ENCODE measurements at regions not wholly inside any gene's neighbourhood (a gene's known extent, or its start where the extent isn't known, plus 50 kb on each side); places are given as distances from the start of the nearest gene placed in this dataset.

DNA sequence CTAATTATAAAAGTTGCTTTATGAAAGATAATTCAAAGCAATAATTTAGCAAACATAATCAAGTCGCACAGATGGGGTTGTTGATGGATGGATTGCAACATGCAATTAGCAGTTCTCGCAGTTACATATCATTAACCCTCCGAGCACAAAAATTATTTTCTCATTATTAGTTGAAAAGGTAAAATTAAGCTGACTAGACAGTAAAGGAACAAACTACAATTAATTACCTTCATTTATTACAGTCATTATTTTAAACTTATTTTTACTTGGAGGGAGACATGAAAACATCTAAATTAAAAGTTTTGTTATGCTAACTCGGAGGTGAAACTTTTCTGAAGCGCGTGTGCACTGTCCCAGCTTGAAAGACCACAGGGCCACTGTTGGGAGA, 146.9 kb downstream of the PHETA1 start:
- DNase-seq (ENCODE audit: low spot score) = no peak

DNA sequence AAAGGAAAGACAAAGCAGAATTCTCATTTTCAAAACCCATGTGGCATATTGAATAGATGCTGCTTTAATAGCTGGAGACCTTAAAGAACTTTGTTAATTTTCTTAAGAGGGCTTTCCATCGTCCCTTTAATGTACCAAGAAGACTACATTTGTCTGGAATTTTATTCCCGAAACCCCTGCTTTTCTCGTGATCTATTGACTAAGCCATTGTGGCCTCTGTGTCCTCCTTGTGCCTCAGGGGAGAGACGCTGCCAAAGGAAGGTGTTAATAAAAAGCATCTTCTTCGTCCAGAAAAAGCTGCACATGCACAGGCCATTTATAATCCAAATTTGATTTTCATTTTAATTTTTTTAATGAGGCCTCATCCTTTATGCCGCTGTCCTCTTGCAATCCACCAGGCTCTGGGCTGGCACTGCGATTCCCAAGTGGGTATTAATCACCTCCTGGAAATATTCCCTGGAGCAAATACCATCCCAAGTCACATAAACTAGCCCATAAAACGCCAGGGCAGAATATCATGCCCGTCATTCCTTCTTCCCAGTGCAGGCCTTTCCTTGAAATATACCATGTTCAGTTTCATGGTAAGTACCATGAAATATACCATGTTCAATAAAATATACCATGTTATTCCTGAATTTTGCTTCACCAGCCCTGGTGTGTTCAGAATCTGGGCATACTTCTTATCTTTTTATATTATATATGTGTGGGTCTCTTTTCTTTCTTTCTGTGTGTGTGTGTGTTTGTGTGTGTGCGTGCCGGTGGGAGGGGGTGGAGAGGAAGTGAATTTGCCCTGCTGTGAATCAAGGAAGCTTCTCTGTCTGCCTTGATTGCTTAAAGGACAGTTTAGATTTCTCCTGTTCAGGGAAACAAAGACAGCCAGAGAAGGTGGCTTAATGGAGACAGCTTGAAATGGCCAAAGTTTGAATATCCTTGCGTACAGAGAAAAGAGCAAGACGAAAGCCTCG, 147.6 kb downstream of the PHETA1 start:
- no peak for DNase-seq (ENCODE audit: low spot score)

DNA sequence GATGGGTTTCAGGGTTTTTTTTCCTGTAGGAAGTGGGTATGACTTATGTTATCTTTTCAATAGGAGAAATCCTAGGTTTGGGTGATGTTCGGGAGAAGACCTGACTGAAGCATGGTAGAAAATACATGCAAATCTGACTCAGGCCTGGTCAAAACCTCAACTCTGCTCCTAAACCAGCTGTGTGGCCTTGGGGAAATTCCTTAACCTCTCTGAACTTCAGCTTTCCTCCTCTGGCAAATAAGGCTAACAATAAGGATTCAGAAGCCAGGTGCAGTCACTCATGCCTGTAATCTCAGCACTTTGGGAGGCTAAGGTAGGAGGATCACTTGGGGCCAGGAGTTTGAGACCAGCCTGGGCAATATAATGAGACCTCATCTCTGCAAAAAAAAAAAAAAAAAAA, 148.5 kb downstream of the PHETA1 start:
- no peak for DNase-seq (ENCODE audit: low spot score)

DNA sequence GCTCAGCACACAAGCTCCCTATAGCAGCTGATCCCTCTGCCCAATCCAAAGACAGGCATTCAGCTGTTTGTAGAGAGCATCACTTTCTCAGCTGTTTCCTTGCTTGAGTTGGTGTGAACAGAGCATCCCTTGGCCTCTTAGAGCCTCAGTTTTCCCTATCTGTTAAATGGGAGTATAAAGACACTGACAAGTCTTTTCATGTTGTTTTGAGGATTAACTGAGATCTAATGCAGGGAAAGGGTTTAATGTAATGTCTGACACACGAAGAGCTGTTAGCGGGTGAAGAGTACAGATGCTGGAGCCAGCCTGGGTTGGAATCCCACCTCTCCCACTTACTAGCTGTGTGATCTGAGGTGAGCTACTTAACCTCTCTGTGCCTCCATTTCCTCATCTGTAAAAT, 149.5 kb downstream of the PHETA1 start:
- no peak for DNase-seq (ENCODE audit: low spot score)

DNA sequence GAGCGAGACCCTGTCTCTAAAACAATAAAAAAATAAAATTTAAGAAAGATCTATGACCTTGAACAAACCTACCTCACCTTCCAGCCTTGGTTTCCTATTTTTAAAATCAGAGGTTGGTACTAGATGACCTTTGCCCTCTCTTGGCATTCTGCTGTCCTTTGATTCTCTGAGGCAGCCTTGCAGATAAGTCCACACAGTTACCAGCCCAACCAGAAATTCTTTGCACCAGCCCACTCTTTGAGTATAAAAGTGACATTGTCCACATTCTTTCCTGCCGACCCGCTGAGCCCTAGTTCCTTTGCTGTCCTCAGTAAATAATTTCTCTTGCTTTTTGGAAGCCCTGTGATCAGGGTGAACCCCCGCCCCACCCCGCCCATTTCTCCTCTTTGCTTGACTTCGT, 150.4 kb downstream of the PHETA1 start:
- no peak for DNase-seq (ENCODE audit: low spot score)

DNA sequence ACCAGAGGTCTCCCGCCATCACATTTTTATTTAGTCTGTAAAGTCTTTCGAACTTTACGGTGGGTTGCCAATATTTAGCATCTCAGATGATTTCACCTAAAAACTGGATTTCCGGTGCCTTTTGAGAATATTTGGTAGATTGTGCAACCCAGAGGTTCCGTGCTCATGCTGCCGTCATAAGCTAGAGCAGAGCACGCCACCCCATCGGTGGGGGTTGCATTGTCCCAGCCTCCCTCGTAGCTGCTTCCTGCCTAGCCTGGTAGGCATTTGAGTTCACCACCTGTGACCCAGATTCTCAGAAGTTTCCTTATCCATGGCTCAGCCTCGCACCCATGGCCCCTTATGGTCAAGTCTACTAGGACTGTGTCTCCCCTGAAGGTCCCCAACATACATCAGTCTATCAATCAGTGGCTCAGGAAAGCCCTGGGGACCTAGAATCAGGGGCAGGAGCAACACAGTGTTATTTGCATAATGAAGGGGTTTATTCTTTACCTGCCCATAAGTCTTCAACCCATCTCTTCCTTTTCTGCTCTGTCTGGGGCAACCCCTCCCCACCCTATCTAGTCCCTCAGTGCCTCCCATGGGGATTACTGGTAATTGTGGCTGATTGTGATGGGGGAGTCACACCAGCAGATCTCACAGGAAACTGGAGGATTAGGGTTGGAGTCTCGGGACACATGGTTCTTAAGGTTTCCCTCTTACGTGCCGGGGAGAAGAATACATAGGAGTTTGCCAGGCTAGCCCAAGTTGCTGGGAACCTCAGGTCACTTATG, 152.3 kb downstream of the PHETA1 start:
- no peak for DNase-seq (ENCODE audit: low spot score)

DNA sequence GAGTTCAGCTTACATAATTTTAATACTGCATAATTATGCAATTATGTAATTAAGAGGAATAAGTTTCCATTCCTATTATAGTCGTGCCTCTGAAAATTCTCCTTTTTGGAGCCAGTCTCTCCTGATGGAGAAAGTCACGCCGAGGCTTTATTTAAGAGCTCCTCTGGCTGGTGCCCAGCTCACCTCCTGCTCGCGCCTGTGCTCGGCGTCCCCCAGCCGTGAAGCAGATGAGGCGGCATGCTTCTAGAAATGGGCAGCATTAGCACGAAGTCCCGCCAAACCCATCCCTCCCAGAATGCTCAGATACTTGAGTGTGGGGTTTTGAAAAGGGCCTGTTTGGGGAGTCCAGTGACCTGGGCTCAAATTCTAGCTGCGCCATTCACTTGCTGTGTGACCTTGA, 153.0 kb downstream of the PHETA1 start:
- DNase-seq (ENCODE audit: low spot score) = no peak

DNA sequence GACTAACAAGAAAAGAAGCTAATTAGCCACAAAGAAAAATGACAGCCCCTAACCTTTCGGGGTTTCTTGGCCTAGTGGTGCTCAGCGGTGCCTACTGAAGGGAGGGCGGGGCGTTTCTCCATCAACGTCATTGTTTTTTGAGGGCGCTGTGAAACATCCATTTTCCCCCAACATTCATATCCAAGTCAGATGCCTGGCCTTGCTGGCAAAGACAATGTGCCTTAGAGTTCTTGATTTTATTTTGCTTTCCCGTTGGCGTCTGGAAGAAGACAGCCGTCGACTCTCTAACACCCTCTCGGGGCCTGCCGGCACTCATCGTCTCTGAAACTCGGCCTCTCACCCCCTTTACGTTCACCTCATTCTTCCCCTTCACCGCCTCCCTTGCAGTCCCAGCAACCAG, 154.5 kb downstream of the PHETA1 start:
- no peak for DNase-seq (ENCODE audit: low spot score)

DNA sequence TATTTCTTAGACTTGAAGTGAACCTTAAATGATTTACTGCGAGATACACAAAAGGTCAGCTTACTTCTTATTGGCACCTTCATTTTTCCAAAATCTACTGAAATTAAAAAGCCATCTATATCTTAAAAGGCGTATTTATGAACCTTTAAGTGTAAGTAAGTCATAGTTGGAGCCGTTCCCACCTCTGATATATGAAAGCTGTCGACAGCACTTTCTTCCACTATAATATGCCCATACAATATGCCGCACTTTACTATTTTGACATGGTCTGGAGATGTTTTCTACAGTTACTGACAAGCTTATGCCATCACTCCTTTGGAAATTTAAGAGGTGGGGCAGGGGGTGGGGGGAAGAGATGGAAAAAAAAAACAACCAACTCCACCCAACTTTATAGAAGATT, 155.3 kb downstream of the PHETA1 start:
- no peak for DNase-seq (ENCODE audit: low spot score)

DNA sequence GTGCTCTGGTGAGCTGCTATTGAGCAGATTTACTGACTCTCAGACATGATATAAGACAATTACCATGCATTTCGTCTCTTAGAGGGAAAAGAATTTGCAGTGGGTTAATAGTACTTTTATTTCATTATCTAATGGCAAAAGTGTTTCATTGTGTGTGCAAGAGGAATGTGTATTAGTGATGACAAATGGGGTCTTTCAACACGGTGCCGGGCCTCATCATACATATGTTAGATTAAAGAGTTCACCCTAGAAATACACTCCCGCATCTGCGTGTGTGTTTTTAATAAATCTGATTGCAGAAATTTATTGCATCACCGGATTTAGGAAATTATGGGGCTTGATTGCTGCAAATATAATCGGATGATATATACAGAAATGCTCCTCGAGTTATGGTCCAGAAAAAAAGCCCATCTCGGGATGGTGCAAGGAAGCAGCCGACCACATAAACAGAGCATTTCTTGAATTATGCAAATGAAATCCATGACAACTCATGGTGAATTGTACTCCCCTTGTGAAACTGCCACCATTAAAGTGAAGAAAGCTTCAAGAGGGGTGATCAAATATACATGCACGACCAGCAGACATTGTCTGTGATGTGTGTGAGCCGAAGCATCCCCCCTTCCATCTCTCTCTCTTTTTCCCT, 156.0 kb downstream of the PHETA1 start:
- DNase-seq (ENCODE audit: low spot score) = no peak

DNA sequence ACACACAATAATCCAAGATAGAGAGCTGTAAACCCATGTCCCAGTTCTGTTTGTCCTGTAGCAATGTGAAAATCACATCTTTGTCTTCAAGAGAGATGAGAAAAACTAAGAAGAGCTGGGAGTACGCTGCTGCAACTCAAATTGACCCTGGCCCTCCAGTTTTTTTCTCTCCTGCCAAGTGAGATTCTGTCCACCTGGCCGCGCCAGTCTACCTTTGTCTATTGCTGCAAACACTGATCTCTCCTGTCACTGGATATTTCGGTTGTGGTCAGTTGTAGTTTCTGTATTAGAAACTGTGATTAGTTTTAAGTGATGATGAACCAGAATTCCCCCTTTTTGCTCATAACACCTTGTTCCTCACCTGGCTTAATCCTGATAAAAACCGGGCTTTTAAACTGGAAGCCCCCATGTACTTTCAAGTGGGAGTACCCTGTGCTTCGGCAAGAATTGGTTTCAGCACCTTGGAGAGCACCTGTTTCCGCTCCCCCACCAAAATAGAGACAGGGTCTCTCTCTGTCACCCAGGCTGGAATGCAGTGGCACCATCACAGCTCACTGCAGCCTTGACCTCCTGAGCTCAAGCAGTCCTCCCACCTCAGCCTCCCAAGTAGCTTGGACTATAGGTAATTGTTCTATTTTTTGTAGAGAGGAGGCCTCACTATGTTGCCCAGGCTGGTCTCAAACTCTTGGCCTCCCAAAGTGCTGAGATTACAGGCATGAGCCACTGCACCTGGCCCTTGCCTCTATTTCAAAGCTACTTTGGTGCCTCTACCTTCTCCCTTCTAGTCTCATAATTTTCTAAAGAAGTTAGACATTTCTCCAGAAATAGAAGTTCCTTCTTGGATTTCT, 156.8 kb downstream of the PHETA1 start:
- DNase-seq (ENCODE audit: low spot score) = no peak

DNA sequence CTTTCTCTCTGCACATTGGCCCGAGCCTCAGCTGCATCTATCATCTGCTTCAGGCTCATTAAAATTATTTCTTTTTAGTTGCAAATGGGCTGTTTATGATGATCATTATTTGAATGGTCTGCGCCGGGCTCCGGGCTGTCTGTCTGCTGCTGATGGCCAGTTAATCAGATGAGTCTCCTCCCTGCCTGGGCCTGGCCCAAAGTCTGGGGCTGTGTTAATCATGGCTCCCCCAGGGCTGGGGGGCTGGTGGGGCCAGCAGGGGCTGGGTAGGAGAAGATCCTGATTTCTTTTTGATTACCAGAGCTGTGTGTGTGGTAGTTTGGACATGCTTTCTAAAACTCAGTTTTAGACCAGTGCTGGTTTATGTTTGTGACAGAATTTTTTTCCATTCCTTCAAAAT, 159.1 kb downstream of the PHETA1 start:
- DNase-seq (ENCODE audit: low spot score) = no peak

DNA sequence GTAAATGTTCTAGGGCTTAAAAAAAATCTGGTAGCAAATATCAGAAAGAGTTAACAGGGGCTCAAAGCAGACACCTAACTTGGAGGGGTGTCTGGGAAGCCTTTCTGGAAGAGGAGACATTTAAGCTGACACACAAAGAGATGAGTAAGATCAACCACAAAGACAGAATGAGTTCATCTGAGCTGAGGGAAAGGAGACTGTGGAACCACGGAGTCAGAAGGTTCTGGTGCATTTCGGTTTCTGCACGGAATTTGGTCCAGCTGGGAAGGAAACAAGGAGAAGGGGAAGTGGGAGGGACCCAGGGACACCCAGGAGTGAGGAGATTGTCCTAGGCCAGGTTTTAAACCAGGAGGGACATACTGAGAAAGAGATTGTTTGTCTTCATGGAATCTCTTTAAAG, 161.1 kb downstream of the PHETA1 start:
- DNase-seq (ENCODE audit: low spot score) = no peak

DNA sequence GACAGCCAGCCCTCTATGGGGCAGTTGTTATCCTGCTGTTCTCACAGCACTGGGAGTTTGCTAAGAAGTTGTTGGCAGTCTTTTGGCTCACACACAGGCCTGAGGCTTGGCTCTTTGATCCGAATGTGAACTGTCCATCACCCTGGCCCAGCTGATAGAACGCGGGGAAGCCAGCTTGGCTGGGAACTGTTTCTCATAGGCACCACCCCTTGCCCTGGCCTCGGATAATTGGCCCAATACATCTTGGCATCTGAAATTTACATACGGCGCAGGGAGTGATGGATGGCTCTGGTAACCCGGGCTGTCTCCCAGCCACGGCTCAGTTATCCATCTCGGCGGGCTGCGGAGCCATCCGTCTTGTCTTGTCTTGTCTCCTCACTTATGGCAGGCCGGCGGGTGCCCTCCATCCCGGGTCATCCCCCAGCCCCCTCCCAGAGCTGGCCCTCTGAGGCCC, 164.1 kb downstream of the PHETA1 start:
- no peak for DNase-seq (ENCODE audit: low spot score)

DNA sequence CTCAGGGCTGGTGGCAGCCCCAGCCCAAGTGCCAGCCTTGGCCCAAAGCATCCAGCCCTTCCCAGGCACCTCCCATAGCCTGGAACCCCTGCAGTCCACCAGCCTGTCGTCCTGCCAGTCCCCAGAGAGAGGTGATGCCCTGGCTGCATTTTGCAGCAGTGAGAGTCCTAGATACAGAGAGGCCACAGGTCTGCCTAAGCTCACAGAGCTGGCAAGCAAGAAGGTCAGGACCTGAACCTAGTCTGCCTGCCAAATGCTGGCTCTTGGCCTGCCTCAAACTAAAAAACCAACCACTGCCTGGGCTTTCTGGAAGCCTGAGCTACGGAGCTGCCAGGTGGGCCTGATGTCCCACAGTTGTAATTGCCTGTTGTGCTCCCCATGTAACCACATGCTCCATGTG, 164.9 kb downstream of the PHETA1 start:
- DNase-seq (ENCODE audit: low spot score) = no peak

DNA sequence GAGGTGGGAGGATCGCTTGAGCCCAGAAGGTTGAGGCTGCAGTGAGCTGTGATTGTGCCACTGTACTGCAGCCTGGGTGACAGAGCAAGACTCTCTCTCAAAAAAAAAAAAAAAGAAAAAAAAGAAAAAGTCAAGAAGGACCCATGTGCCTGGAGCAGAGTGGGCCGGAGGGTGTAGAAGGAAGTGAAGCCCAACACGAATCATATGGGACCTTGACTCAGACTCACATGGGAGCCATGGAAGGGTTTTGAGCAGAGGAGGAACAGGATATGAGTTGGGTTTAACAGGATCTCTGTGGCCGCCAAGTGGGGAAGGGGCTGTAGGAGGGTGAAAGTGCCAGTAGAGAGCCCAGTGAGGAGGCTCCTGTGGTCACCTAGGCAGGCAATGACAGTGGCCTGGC, 165.4 kb downstream of the PHETA1 start:
- no peak for DNase-seq (ENCODE audit: low spot score)

DNA sequence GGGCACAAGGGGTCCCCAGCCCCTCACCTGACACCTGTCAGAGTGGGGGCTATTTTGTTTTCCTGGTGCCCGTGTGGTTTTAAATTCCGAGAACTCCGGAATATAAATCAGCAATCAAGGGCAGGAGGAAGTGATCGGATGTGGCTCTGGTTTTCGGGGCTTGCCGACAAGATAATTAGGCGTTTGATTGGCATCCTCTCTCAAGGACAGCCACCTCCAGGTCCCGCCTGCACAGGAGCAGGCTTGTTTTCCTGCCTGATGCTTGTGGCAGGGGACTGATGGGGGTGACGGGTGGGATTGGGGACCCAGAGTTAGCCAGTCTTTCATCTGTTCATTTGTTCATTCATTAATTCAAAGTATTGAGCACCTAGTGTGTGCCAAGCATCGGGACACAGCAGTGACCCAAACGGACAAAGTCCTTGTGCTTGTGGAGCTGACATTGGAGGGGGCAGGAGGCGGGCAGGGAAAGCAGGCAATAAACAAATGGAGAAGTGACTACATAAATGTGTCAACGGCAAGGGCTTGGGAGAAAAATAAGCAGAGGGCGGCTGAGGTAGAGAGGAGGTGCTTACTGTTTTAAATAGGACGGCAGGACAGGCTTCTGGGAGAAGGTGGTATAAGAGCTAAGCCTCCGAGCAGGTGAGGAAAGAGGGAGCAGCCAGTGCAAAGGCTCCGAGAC, 166.5 kb downstream of the PHETA1 start:
- DNase-seq (ENCODE audit: low spot score) = no peak

DNA sequence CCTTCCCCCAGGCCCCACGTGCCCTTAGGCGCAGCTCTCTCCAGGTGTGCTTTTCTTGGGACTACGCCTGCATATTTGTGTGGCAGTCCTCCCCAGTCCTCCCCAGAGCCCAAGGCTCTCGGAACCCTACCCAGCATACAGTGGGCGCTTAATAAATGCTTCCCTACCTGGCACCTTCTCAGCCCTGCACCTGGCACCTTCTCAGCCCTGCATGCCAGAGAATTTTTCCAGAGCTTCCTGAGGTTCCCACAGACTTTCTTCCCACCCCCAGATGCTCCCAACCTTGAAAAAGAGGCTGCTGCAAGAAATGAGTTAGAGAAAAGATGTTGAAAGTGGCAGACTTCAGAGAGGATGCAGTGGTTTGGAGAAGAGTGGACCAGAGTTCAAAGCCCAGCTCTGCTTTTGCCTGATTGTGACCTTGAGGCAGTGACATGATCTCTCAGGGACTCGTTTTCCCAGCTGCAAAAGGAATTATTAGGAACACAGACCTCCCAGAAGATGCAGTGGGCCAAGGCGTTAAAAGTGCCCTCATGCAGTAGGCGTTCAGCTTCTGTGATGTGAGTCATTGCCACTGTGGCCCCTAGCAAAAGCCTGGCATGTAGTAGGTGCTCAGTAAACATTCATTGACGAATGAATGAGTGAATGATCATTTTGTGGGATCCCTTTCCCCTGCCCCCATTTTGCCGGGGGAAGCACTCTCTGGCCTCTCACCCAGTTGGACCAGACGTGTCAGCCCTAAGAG, 167.2 kb downstream of the PHETA1 start:
- no peak for DNase-seq (ENCODE audit: low spot score)

DNA sequence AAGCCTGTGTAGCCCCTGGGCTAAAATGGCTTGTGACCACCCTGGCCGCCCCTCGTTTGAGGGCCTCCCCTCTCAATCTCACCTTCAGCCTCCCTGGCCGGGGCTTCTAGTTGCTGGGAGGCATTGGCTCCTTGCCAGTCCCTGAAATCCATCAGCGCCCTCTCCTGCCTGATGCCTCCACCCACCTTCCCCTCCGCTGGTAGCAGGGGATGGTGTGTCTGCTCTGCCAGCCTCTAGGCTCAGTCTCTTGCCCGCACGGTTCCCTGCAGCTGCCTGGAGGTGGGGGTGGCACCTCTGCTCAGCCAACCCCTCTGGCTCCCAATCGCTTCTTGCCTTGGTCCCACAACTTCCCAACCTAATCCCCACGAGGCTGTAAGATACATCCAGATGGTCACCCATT, 167.9 kb downstream of the PHETA1 start:
- DNase-seq (ENCODE audit: low spot score) = no peak

DNA sequence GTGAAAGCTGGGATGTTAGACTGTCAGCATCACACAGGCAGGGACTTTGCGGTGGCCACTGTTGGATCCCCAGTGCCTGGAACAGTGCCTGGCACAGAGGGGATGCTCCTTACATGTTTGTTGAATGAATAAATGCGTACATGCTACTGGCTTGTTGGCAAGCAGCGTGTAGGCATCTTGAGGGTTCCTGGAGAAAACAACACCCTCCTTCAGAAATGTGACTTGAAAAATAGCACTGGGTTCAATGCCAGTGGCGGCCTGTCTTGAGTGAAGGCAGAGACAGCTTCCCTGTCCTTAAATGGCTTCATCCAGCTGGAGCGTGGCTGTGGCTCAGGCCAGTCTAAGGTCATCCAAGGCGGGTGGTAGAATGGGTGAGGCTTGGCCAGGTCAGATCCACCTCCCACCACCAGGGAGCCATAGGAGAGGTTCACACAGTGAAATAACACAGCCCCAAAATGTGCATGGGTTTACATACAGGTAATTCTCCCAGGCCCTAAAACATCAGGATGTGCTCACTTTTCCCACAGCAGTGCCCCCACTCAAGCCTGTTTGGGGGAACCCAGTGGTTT, 171.4 kb downstream of the PHETA1 start:
- no peak for DNase-seq (ENCODE audit: low spot score)
